HCT116 (cell line): ENCODE measurements at regions not wholly inside any gene's neighbourhood (a gene's known extent, or its start where the extent isn't known, plus 50 kb on each side); places are given as distances from the start of the nearest gene placed in this dataset.

Experiments
- EZH2 ChIP-seq: fragments of 200-600 bp; sonication (generic); IDR thresholded peaks from 2 replicates; pipeline ENCODE4 v1.6.1; 2017; ENCODE audit warnings: antibody characterized with exemption, mixed run types
- MAX ChIP-seq: IDR thresholded peaks from 2 replicates; pipeline ENCODE4 v1.6.1; 2012
- RAD21 ChIP-seq: IDR thresholded peaks from 2 replicates; pipeline ENCODE4 v1.6.1; 2012; ENCODE audit warnings: low read depth, mild to moderate bottlenecking

- TF ChIP-seq EZH2 (no peak), MAX (no peak), RAD21 (no peak)
Measured at GRCh38 chr5:53376853-53377252, 103.6 kb upstream of the FST start.
